ENCODE measurements at regions not wholly inside any gene's neighbourhood (a gene's known extent, or its start where the extent isn't known, plus 50 kb on each side); places are given as distances from the start of the nearest gene placed in this dataset.

- TF ChIP-seq TAF1 (IDR thresholded peaks at IDR 0.05; ENCODE audit: borderline replicate concordance, insufficient read depth, low read length): no peak
- TF ChIP-seq FOXP2 (optimal IDR thresholded peaks at IDR 0.05; ENCODE audit: borderline replicate concordance, extremely low read depth, extremely low read length, insufficient read depth): peak; percentile 65
- peak; percentile 74 to 89 for TF ChIP-seq REST (IDR thresholded peaks at IDR 0.05; ENCODE audit: insufficient read depth in 1 of 2, low read depth in 2 of 2, low read length in 2 of 2)
- TF ChIP-seq POLR2AphosphoS5 (IDR thresholded peaks at IDR 0.05; ENCODE audit: low read depth, low read length): no peak
- no peak for TF ChIP-seq SIN3A (IDR thresholded peaks at IDR 0.05; ENCODE audit: borderline replicate concordance, insufficient read depth, low read length)
These were observed 63.6 kb upstream of the DLK1 start for GRCh38 chr14:100662879-100663760.

GRCh38 chr14:100663761-100664052 lies 63.0 kb upstream of the DLK1 start:
- no peak for TF ChIP-seq FOXP2 (optimal IDR thresholded peaks at IDR 0.05; ENCODE audit: borderline replicate concordance, extremely low read depth, extremely low read length, insufficient read depth)

- TF ChIP-seq REST (IDR thresholded peaks at IDR 0.05; ENCODE audit: insufficient read depth in 1 of 2, low read depth in 2 of 2, low read length in 2 of 2) (no peak), POLR2AphosphoS5 (IDR thresholded peaks at IDR 0.05; ENCODE audit: low read depth, low read length) (no peak), TAF1 (IDR thresholded peaks at IDR 0.05; ENCODE audit: borderline replicate concordance, insufficient read depth, low read length) (no peak), SIN3A (IDR thresholded peaks at IDR 0.05; ENCODE audit: borderline replicate concordance, insufficient read depth, low read length) (no peak), FOXP2 (optimal IDR thresholded peaks at IDR 0.05; ENCODE audit: borderline replicate concordance, extremely low read depth, extremely low read length, insufficient read depth) (no peak)
These were observed 62.5 kb upstream of the DLK1 start for GRCh38 chr14:100664231-100664630.

GRCh38 chr14:100664841-100665510 lies 61.7 kb upstream of the DLK1 start:
- TF ChIP-seq FOXP2 (optimal IDR thresholded peaks at IDR 0.05; ENCODE audit: borderline replicate concordance, extremely low read depth, extremely low read length, insufficient read depth): no peak
- TF ChIP-seq REST (IDR thresholded peaks at IDR 0.05; ENCODE audit: insufficient read depth in 1 of 2, low read depth in 2 of 2, low read length in 2 of 2): no peak
- no peak for TF ChIP-seq POLR2AphosphoS5 (IDR thresholded peaks at IDR 0.05; ENCODE audit: low read depth, low read length)
- TF ChIP-seq SIN3A (IDR thresholded peaks at IDR 0.05; ENCODE audit: borderline replicate concordance, insufficient read depth, low read length): no peak
- no peak for TF ChIP-seq TAF1 (IDR thresholded peaks at IDR 0.05; ENCODE audit: borderline replicate concordance, insufficient read depth, low read length)

GRCh38 chr14:100665511-100666032 lies 61.1 kb upstream of the DLK1 start:
- no peak for TF ChIP-seq REST (IDR thresholded peaks at IDR 0.05; ENCODE audit: insufficient read depth in 1 of 2, low read depth in 2 of 2, low read length in 2 of 2)
- no peak for TF ChIP-seq TAF1 (IDR thresholded peaks at IDR 0.05; ENCODE audit: borderline replicate concordance, insufficient read depth, low read length)
- TF ChIP-seq FOXP2 (optimal IDR thresholded peaks at IDR 0.05; ENCODE audit: borderline replicate concordance, extremely low read depth, extremely low read length, insufficient read depth): no peak
- no peak for TF ChIP-seq POLR2AphosphoS5 (IDR thresholded peaks at IDR 0.05; ENCODE audit: low read depth, low read length)
- TF ChIP-seq SIN3A (IDR thresholded peaks at IDR 0.05; ENCODE audit: borderline replicate concordance, insufficient read depth, low read length): no peak

Data from PFSK-1 (cell line).